HG03520 (cell line): ENCODE measurements at regions not wholly inside any gene's neighbourhood (a gene's known extent, or its start where the extent isn't known, plus 50 kb on each side); places are given as distances from the start of the nearest gene placed in this dataset.
"Not testable (repeated sequence)": the region's sequence is repeated elsewhere in the genome, so short reads cannot be mapped to it uniquely, and the experiment has no call there.

Experiments used
- ATAC-seq: cut with Tn5 transposase; IDR thresholded peaks from one replicate; pipeline ENCODE4 v1.9.1; 2021; ENCODE audit warnings: mild to moderate bottlenecking, moderate library complexity; ENCODE audit not compliant: unreplicated experiment

GRCh38 chr11:57047610-57048009 is 58.9 kb downstream of the OR5AK2 start:
- ATAC-seq, result no peak

DNA sequence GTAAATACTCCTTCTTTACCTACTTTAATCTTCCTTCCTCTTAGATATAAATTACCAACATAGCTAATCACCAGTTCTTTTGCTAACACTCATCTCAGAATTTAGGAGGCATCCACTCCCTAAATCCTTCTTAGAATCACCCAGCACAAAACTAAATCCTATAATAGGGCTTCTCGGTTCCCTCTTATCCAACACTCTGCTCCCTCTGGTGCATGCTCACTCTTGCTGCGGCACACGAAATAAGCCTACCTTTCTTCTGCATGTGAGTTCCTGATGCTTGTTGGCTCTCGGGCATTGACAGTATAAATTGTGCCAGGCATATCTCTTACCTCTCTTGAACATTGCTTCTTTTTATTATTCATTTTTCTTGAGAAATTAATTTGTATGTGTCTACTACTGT is 61.0 kb downstream of the OR5AK2 start:
- no peak for ATAC-seq

- ATAC-seq, result no peak
Observed at GRCh38 chr11:57054817-57055216, 66.1 kb downstream of the OR5AK2 start.

- ATAC-seq, result no peak
Observed at GRCh38 chr11:57055744-57056143, 67.0 kb downstream of the OR5AK2 start.

DNA sequence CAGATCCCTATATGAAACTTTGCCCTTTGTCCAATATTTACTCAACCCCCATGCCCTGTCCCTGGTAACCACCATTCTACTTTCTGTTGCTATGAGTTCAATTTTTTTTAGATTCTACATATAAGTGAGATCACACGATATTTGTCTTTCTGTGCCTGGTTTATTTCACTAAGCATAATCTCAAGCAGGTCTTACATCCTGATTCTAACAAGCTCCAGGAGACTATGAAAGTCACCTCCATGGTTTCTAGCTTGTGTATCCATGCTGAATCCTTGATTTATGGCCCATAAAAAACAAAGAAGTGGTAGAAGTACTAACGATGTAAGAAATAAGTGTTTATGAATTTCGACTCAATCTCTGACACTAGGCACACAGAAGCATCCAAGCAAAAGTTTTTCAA is 68.0 kb downstream of the OR5AK2 start:
- ATAC-seq, result no peak

- ATAC-seq, result no peak
Observed at GRCh38 chr11:57057561-57057960, 68.8 kb downstream of the OR5AK2 start.

DNA sequence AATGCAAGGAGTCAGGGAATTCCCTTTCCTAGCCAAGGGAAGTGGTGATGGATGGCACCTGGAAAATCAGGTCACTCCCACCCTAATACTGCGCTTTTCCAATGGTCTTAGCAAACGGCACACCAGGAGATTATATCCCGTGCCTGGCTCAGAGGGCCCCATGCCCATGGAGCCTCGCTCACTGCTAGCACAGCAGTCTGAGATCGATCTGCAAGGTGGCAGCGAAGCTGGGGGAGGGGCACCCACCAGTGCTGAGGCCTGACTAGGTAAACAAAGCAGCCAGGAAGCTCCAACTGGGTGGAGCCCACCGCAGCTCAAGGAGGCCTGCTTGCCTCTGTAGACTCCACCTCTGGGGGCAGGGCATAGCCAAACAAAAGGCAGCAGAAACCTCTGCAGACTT is 74.2 kb downstream of the OR5AK2 start:
- ATAC-seq, result not testable (repeated sequence)

DNA sequence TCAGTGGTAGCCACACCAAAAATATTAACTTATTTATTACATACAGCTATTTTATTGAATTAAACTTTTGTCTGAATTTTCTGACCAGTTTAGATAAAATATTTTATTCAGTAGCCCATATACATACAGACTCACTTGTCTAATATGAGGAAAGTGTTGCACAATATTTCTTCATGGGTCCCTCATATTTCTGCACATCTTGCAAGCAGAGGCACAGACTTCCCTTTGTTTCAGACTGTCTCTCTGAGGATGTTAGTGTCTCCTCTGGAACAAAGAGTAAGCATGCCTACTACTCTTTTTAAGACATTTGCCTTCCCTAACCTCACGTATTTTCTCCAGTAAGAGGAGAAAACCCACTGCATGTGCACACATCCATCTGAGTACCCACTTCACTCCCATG is 81.2 kb downstream of the OR5AK2 start:
- no peak for ATAC-seq

DNA sequence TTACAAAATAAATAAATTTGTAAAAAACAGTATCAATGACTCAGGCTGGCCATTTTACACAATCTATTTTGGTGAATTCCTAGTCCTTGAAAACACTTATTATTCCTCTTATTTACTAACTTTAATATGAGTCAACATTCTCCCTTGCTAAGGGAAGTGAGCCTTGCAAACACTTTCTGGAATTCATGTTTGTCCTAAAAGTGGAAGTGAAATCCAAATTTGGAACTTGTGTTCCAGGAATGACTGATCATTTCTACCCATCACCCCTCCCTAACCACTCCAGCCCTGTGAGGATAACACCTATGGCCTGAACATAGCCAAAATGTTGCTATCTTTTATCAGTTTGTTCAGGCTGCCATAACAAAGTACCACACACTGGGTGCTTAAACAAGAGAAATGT is 83.1 kb downstream of the OR5AK2 start:
- ATAC-seq, result no peak

DNA sequence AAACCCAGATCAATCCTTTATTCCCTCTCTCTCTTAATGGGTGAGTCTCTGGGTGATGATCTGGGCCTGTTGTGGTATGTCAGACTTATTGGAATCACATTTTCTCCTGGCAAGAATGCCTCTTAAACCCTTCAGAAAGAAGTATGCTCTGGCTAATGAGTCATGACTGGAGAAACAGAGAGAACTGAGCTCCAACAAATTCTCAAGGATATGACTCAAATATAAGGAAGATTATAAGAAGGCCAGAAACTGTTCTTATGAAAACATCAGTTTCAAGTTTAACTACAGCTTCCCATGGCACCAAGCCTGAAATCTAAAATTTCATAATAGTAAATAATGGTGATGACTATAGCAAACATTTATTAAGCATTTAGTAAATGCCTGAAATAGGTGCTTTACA is 83.9 kb downstream of the OR5AK2 start:
- no peak for ATAC-seq

- no peak for ATAC-seq
Observed at GRCh38 chr11:57073128-57073527, 84.4 kb downstream of the OR5AK2 start.

DNA sequence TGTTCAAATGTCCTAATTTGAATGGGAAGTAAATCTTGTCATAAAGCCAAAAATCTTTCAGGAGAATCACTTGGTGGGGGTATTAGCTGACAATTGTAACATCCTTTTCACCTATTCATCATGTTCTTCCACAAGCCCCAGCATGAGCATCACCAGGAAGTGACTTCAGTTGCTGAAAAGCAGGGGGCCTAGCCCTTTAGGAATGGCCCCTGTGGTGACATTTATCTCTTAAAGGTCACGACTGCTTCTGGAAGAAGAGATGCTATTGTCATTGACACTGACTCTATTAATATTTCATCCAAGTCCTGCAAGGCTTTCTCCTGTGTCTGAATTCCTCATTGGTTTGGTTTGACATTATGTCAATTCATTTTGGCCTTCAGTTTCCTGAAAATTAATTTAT is 92.6 kb downstream of the OR5AK2 start:
- no peak for ATAC-seq

DNA sequence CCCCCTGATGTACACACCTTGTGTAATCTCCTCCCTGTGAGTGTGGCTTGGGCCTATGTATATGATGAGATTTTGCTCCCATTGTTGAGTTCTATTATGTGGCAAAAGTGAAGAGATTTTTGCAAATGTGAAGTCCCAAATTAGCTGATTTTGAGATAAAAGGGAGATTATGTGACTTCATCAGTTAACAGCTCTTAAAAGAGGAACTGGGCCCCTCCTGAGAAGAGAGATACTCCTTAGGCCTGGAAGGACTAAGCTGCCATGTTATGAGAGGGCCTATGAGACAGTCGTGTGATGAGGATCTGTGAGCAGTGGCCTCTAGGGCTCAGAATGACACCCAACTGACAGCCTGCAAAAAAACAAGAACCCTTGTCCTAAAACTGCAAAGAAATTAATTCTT is 93.4 kb downstream of the OR5AK2 start:
- ATAC-seq, result no peak

- ATAC-seq, result no peak
Observed at GRCh38 chr11:57083641-57084385, 95.1 kb downstream of the OR5AK2 start.

GRCh38 chr11:57085611-57086010 is 96.1 kb upstream of the LRRC55 start:
- no peak for ATAC-seq

DNA sequence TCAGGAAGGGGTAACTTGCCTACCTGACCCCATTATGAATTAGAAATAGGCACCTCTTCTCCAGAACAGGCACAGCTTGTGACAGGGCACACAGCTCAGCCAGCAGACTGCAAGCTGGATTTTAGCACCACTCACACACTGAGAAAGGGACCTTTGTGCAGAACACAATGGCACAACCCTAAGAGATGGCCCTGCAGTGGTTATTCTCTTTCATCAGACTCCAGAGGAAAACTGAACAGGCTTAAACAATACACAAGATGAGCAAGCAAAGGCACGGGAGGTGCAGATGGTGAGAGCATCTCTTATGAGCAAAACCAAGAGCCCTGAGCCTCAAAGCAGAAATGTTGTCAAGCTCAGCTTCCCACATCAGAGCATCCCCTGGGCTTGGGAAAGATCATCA is 93.8 kb upstream of the LRRC55 start:
- no peak for ATAC-seq

- ATAC-seq, result no peak
Observed at GRCh38 chr11:57092028-57092698, 89.6 kb upstream of the LRRC55 start.

GRCh38 chr11:57094181-57094935 is 87.4 kb upstream of the LRRC55 start:
- ATAC-seq, result no peak

- peak; percentile 62 for ATAC-seq
Observed at GRCh38 chr11:57095417-57095816, 86.3 kb upstream of the LRRC55 start.

DNA sequence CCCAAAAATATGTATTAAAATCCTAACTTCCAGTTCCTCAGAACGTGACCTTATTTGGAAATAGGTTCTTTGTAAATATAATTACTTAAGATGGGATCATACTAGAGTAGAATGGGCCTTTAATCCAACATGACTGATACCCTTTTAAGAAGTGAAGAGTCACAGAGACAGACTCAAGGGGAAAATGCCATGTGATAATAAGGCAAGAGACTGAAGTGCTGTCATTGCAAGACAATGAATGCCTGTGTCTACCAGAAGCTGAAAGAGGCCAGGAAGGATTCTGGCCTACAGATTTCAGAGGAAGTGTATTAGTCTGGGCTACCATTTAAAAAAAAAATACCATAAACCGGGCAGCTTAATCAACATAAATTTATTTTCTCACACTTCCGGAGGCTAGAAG is 85.9 kb upstream of the LRRC55 start:
- ATAC-seq, result no peak

GRCh38 chr11:57097149-57097548 is 84.6 kb upstream of the LRRC55 start:
- no peak for ATAC-seq

DNA sequence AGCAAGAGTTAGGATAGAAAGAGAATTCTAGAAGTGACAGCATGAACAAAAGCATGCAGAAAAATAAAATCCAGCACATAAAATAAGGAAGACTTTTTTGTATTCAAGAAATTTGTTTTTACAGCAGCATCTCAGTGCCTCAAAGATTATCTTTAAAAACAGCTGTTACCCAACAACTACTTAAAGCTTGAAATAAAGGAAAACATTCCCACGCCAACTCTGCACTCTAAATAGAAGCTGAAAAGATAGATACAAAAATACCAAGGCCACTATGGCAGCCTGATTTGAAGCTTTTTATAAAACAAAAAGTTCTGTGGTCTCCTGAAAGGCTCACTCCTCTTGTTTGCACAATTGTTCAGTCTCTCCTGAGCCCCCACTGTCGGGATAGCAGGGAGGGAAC is 83.6 kb upstream of the LRRC55 start:
- ATAC-seq, result no peak
